ENCODE measurements at regions not wholly inside any gene's neighbourhood (a gene's known extent, or its start where the extent isn't known, plus 50 kb on each side); places are given as distances from the start of the nearest gene placed in this dataset.

GRCh38 chr12:53844994-53845844, 93.4 kb upstream of the HOXC13 start:
- no peaks in the 10 kb centered on the region for H3K4me1 Mint-ChIP-seq
- no peak for DNase-seq
- H3K27me3 Mint-ChIP-seq: peaks cover 54% of the 10 kb centered on the region
- no peaks in the 10 kb centered on the region for H3K9me3 Mint-ChIP-seq
- no peaks in the 10 kb centered on the region for H3K36me3 Mint-ChIP-seq (ENCODE audit: low read depth)
- POLR2A ChIA-PET: no interaction called here
- CTCF ChIA-PET: no interaction called here
- no peak overlapping the region for H3K27ac Mint-ChIP-seq
- H3K4me3 Mint-ChIP-seq: no peak overlapping the region

GRCh38 chr12:53845932-53846331, 92.7 kb upstream of the HOXC13 start:
- Mint-ChIP-seq H3K27me3 (peaks cover 58% of the 10 kb centered on the region), H3K4me3 (no peak overlapping the region)
- CTCF ChIA-PET: no interaction called here

GRCh38 chr12:53849113-53849512, 89.5 kb upstream of the HOXC13 start:
- ChIA-PET POLR2A (no interaction called here), CTCF (no interaction called here)
- Mint-ChIP-seq H3K27me3 (peaks cover 44% of the 10 kb centered on the region), H3K4me1 (no peaks in the 10 kb centered on the region), H3K27ac (no peak overlapping the region), H3K36me3 (ENCODE audit: low read depth) (no peaks in the 10 kb centered on the region), H3K4me3 (no peak overlapping the region), H3K9me3 (no peaks in the 10 kb centered on the region)
- DNase-seq: no peak

More at GRCh38 chr12:53845932-53846331, 92.7 kb upstream of the HOXC13 start:
- no peaks in the 10 kb centered on the region for H3K9me3 Mint-ChIP-seq
- no peak overlapping the region for H3K27ac Mint-ChIP-seq
- no peak for DNase-seq
- no peaks in the 10 kb centered on the region for H3K4me1 Mint-ChIP-seq
- no peaks in the 10 kb centered on the region for H3K36me3 Mint-ChIP-seq (ENCODE audit: low read depth)
- POLR2A ChIA-PET: no interaction called here

- Mint-ChIP-seq H3K27me3 (peaks cover 48% of the 10 kb centered on the region), H3K36me3 (ENCODE audit: low read depth) (no peaks in the 10 kb centered on the region), H3K4me3 (no peak overlapping the region), H3K4me1 (no peaks in the 10 kb centered on the region), H3K9me3 (no peaks in the 10 kb centered on the region), H3K27ac (no peak overlapping the region)
- DNase-seq: no peak
- CTCF ChIA-PET: no interaction called here
- POLR2A ChIA-PET: no interaction called here
These were observed 89.0 kb upstream of the HOXC13 start for GRCh38 chr12:53849656-53850055.

GRCh38 chr12:53852061-53852460, 86.6 kb upstream of the HOXC13 start:
- Mint-ChIP-seq H3K9me3 (no peaks in the 10 kb centered on the region), H3K4me3 (no peak overlapping the region), H3K27me3 (peaks cover 41% of the 10 kb centered on the region), H3K36me3 (ENCODE audit: low read depth) (no peaks in the 10 kb centered on the region), H3K27ac (no peak overlapping the region), H3K4me1 (no peaks in the 10 kb centered on the region)
- ChIA-PET CTCF (no interaction called here), POLR2A (no interaction called here)
- DNase-seq: no peak

GRCh38 chr12:53852992-53853391, 85.6 kb upstream of the HOXC13 start:
- H3K9me3 Mint-ChIP-seq: no peaks in the 10 kb centered on the region
- ChIA-PET CTCF (no interaction called here), POLR2A (no interaction called here)
- no peak overlapping the region for H3K4me3 Mint-ChIP-seq
- H3K27me3 Mint-ChIP-seq: peaks cover 34% of the 10 kb centered on the region
- no peaks in the 10 kb centered on the region for H3K4me1 Mint-ChIP-seq
- H3K27ac Mint-ChIP-seq: no peak overlapping the region
- no peak for DNase-seq
- H3K36me3 Mint-ChIP-seq (ENCODE audit: low read depth): no peaks in the 10 kb centered on the region

GRCh38 chr12:53854701-53855316, 83.8 kb upstream of the HOXC13 start:
- no peaks in the 10 kb centered on the region for H3K4me1 Mint-ChIP-seq
- CTCF ChIA-PET: no interaction called here
- H3K4me3 Mint-ChIP-seq: no peak overlapping the region
- H3K27ac Mint-ChIP-seq: no peak overlapping the region
- no peaks in the 10 kb centered on the region for H3K36me3 Mint-ChIP-seq (ENCODE audit: low read depth)
- POLR2A ChIA-PET: no interaction called here
- no peaks in the 10 kb centered on the region for H3K9me3 Mint-ChIP-seq
- peaks cover 22% of the 10 kb centered on the region for H3K27me3 Mint-ChIP-seq
- DNase-seq: no peak

- H3K27ac Mint-ChIP-seq: no peak overlapping the region
- no peaks in the 10 kb centered on the region for H3K9me3 Mint-ChIP-seq
- ChIA-PET POLR2A (no interaction called here), CTCF (no interaction called here)
- H3K4me3 Mint-ChIP-seq: no peak overlapping the region
- DNase-seq: no peak
- peaks cover 20% of the 10 kb centered on the region for H3K27me3 Mint-ChIP-seq
- H3K4me1 Mint-ChIP-seq: no peaks in the 10 kb centered on the region
- H3K36me3 Mint-ChIP-seq (ENCODE audit: low read depth): no peaks in the 10 kb centered on the region
These were observed 82.5 kb upstream of the HOXC13 start for GRCh38 chr12:53856132-53856531.

GRCh38 chr12:53857666-53858065, 81.0 kb upstream of the HOXC13 start:
- H3K36me3 Mint-ChIP-seq (ENCODE audit: low read depth): no peaks in the 10 kb centered on the region
- ChIA-PET CTCF (no interaction called here), POLR2A (no interaction called here)
- H3K27me3 Mint-ChIP-seq: peaks cover 20% of the 10 kb centered on the region
- H3K27ac Mint-ChIP-seq: no peak overlapping the region
- H3K4me3 Mint-ChIP-seq: no peak overlapping the region
- no peak for DNase-seq
- H3K9me3 Mint-ChIP-seq: no peaks in the 10 kb centered on the region
- H3K4me1 Mint-ChIP-seq: no peaks in the 10 kb centered on the region

- CTCF ChIA-PET: no interaction called here
These were observed 77.9 kb upstream of the HOXC13 start for GRCh38 chr12:53860426-53861345.

GRCh38 chr12:53862206-53862605, 76.4 kb upstream of the HOXC13 start:
- DNase-seq: no peak

More at GRCh38 chr12:53860426-53861345, 77.9 kb upstream of the HOXC13 start:
- Mint-ChIP-seq H3K36me3 (ENCODE audit: low read depth) (no peaks in the 10 kb centered on the region), H3K27me3 (peaks cover 13% of the 10 kb centered on the region), H3K27ac (no peak overlapping the region), H3K9me3 (no peaks in the 10 kb centered on the region), H3K4me1 (no peaks in the 10 kb centered on the region), H3K4me3 (no peak overlapping the region)
- POLR2A ChIA-PET: no interaction called here
- no peak for DNase-seq

GRCh38 chr12:53862831-53863230, 75.8 kb upstream of the HOXC13 start:
- CTCF ChIA-PET: no interaction called here

More at GRCh38 chr12:53862206-53862605, 76.4 kb upstream of the HOXC13 start:
- no peaks in the 10 kb centered on the region for H3K9me3 Mint-ChIP-seq
- H3K27me3 Mint-ChIP-seq: peaks cover 13% of the 10 kb centered on the region
- H3K36me3 Mint-ChIP-seq (ENCODE audit: low read depth): no peaks in the 10 kb centered on the region
- H3K4me3 Mint-ChIP-seq: no peak overlapping the region
- ChIA-PET POLR2A (no interaction called here), CTCF (no interaction called here)
- no peak overlapping the region for H3K27ac Mint-ChIP-seq
- no peaks in the 10 kb centered on the region for H3K4me1 Mint-ChIP-seq

GRCh38 chr12:53866727-53867126, 71.9 kb upstream of the HOXC13 start:
- H3K9me3 Mint-ChIP-seq: no peaks in the 10 kb centered on the region
- ChIA-PET CTCF (no interaction called here), POLR2A (no interaction called here)
- H3K36me3 Mint-ChIP-seq (ENCODE audit: low read depth): no peaks in the 10 kb centered on the region
- H3K4me1 Mint-ChIP-seq: no peaks in the 10 kb centered on the region
- no peak overlapping the region for H3K4me3 Mint-ChIP-seq
- DNase-seq: no peak
- H3K27me3 Mint-ChIP-seq: peaks cover 29% of the 10 kb centered on the region
- H3K27ac Mint-ChIP-seq: no peak overlapping the region

More at GRCh38 chr12:53862831-53863230, 75.8 kb upstream of the HOXC13 start:
- no peaks in the 10 kb centered on the region for H3K4me1 Mint-ChIP-seq
- H3K27ac Mint-ChIP-seq: no peak overlapping the region
- H3K9me3 Mint-ChIP-seq: no peaks in the 10 kb centered on the region
- POLR2A ChIA-PET: no interaction called here
- no peaks in the 10 kb centered on the region for H3K36me3 Mint-ChIP-seq (ENCODE audit: low read depth)
- no peak for DNase-seq
- no peak overlapping the region for H3K4me3 Mint-ChIP-seq
- H3K27me3 Mint-ChIP-seq: peaks cover 17% of the 10 kb centered on the region
